Fibroblast of pulmonary artery (primary cell): ENCODE measurements at regions not wholly inside any gene's neighbourhood (a gene's known extent, or its start where the extent isn't known, plus 50 kb on each side); places are given as distances from the start of the nearest gene placed in this dataset.

Experiments
- DNase-seq: peaks from one replicate; pipeline ENCODE4 v3.0.0-alpha.2; 2010; ENCODE audit warnings: low read depth
- H3K4me3 ChIP-seq: replicated peaks from 2 replicates; pipeline ENCODE4 v1.5.1; 2011; ENCODE audit warnings: low read depth, mild to moderate bottlenecking, control low read depth, low read length, moderate library complexity
- TF ChIP-seq, protein P1 (sequence below): IDR thresholded peaks from 2 replicates; pipeline ENCODE4 v1.5.1; 2011; ENCODE audit warnings: mild to moderate bottlenecking, control low read depth, low read length, inconsistent platforms; ENCODE audit errors: missing control alignments

DNA sequence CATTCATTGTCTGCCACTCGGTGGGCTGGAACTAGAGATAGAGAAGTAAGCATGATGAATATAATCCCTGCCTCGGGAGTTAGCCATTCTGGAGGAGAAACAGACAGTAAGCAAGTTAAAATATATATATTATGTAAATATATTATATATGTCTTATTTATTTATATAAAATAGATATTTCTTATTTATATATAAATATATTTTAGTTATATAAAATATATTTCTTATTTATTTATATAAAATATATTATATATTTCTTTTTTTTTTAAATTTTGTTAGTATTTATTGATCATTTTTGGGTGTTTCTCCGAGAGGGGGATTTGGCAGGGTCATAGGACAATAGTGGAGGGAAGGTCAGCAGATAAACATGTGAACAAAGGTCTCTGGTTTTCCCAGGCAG is 78.1 kb upstream of the TBX5 start:
- H3K4me3 ChIP-seq = no peak overlapping the region
- TF ChIP-seq, protein P1, sequence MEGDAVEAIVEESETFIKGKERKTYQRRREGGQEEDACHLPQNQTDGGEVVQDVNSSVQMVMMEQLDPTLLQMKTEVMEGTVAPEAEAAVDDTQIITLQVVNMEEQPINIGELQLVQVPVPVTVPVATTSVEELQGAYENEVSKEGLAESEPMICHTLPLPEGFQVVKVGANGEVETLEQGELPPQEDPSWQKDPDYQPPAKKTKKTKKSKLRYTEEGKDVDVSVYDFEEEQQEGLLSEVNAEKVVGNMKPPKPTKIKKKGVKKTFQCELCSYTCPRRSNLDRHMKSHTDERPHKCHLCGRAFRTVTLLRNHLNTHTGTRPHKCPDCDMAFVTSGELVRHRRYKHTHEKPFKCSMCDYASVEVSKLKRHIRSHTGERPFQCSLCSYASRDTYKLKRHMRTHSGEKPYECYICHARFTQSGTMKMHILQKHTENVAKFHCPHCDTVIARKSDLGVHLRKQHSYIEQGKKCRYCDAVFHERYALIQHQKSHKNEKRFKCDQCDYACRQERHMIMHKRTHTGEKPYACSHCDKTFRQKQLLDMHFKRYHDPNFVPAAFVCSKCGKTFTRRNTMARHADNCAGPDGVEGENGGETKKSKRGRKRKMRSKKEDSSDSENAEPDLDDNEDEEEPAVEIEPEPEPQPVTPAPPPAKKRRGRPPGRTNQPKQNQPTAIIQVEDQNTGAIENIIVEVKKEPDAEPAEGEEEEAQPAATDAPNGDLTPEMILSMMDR = no peak
- DNase-seq = no peak

DNA sequence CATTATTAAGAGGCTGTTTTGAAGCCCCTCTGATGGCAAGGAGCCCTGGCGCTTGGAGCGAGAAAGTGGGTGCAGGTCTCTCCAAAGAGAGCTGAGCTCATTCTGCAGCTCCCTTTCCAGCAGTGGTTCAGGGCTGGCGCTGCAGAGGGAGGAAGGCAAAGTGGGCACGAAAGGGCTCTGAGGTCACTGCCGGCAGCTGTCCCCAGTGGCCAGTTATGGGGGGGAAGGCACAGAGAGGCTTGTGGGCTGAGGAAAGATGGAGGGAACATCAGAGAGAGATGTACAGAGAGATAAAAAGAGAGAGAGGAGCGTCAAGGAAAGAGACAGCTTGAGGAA is 75.2 kb upstream of the TBX5 start:
- TF ChIP-seq, protein P1 = no peak
- no peak overlapping the region for H3K4me3 ChIP-seq
- DNase-seq = no peak

DNA sequence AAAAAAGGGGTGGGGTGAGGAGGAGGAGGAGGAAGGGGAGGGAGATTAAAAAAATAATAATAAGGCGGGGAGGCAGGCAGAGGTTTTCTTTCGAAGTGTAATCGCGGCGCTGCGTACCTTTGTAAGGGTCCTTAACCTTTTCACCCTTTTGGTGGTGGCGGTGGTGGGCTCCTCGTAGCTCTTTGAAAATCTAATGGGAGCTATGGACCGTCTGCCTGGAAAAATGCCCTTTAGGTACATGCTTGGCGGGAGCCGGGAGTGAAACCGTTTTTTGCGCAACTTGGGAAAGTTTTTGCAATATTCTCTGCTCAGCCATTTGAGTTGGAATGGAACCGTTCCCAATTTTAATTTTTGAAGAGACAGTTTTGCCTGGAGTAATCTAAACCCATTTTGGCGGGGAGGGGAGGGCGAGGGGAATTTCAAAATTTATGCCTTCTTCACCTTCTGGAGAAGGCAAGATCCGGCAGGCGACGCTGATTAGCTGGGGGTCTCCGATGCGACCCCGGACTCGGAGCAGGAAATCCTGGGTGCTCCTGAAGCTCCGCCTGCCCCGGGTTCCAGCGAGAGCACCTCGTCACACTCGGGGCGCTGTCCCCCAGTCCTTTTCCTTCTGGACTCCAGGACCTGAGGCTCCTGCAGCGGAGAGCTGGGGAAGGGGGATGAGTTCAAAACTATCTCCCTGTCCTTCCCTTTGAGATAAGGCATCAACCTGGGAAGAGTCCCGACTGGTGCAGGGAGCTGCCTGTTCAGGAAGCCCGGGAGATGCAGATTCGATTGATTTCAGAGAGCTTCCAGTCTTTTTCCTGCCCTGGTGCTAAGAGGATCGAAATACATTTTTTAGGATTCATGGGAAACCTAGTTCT is 74.6 kb upstream of the TBX5 start:
- TF ChIP-seq, protein P1 = no peak
- DNase-seq = peak; percentile 66

DNA sequence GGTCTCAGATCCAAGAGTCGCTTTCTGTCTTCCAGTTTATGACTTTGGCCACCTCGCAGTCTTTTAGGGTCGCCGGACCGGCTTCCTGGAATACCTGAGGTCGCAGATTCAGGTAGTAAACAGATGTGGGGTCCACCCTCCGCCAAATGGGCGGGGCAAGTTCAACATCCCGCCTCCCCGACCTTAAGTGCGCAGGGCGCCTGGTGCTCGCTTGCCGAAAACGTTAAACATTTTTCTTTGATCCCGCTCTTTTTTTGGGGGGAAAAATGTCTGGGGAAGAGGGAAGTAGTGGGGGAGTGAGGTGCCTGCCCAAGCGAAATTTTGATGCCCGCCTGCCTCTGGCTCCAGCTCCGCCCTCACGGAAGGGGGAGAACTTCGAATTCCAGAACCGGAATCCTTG is 73.9 kb upstream of the TBX5 start:
- peak overlapping the region; percentile 64 for H3K4me3 ChIP-seq
- TF ChIP-seq, protein P1 = no peak
- DNase-seq = no peak

More for the DNA sequence above, 74.6 kb upstream of the TBX5 start:
- H3K4me3 ChIP-seq = peak overlapping the region; percentile 64

DNA sequence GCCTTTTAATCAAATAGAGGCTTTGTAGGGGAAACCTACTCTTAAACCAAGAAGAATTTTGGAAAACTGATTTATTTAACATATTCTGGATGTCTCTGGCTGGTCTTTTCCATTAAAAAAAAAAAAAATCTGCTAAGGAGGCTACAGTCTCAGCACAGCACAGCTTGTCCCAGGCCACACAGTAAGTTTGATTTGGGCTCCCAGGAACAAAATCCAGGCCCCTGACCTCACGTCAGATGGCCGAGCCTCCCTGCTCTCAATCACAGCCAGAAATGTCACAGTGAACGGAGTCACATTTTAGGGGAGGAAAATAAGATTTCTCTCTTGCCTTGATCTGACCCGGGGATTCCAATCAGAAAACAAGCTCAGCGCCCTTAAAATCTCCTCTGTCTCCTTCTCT is 72.9 kb upstream of the TBX5 start:
- TF ChIP-seq, protein P1 = no peak
- no peak for DNase-seq
- H3K4me3 ChIP-seq = no peak overlapping the region

DNA sequence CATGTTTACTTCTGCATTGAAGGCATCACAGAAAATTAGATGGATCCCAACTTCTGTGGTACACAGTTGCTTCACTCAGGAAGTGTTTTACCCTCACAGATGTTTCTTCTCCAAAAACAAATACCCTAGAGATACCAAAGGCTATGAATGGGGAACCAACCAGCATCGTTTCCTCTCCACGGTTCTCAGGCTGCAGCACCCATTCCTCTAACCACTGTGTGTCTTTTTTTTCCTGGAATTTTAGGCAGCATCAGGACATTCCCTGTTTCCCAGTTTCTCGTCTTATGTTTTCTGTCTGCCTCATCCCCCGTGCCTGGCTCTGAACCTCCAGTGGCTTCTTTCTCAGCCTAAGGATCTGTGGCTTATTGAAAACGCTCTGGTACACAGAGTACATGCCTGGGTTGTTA is 72.0 kb upstream of the TBX5 start:
- peak; percentile 13 for DNase-seq
- TF ChIP-seq, protein P1 = no peak
- no peak overlapping the region for H3K4me3 ChIP-seq

DNA sequence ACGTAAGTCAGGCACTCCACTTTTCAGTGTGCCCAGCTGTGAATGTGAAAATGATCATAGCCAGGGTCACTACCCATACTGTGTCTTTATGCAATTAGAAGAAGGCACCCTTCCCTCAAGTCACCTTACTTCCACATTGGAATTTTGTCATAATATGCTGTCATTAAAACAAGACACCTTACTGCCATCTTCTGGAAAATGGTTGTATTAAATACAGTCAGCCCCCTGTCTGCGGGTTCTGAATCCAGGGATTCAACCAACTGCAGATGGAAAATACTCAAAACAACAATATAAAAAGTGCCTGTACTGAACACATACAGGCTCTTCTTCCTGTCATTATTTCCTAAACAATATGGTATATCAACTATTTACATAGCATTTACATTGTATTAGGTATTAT is 70.2 kb upstream of the TBX5 start:
- DNase-seq = peak; percentile 58
- no peak overlapping the region for H3K4me3 ChIP-seq
- TF ChIP-seq, protein P1 = peak; percentile 62
